GM12878 (cell line): ENCODE measurements at regions not wholly inside any gene's neighbourhood (a gene's known extent, or its start where the extent isn't known, plus 50 kb on each side); places are given as distances from the start of the nearest gene placed in this dataset.

ENCODE experiments used
- CEBPB ChIP-seq, 2 experiments: fragments of 150-350 bp in 1 of 2; IDR thresholded peaks; 2 replicates each; pipeline ENCODE4 v1.6.1; 2012 to 2014; ENCODE audit warnings: low read depth in 2 of 2, low read length in 2 of 2, borderline replicate concordance in 1 of 2, inconsistent platforms in 1 of 2
- CHD2 ChIP-seq: IDR thresholded peaks from 2 replicates; pipeline ENCODE4 v1.6.1; 2011; ENCODE audit warnings: low read depth, low read length, improper control_type of control experiment, borderline replicate concordance
- CTCF ChIP-seq, 3 experiments: IDR thresholded peaks in 2 of 3; conservative IDR thresholded peaks in 1 of 3; 2 replicates each; pipeline ENCODE4 v1.5.1; 2011; ENCODE audit warnings: low read depth in 3 of 3, low read length in 3 of 3, mild to moderate bottlenecking in 3 of 3, control low read depth in 2 of 3, moderate library complexity in 2 of 3, inconsistent platforms in 1 of 3, mixed read lengths in 1 of 3; ENCODE audit not compliant: control insufficient read depth in 2 of 3, insufficient read depth in 1 of 3; ENCODE audit errors: extremely low read depth in 1 of 3
- GABPA ChIP-seq: IDR thresholded peaks from 2 replicates; pipeline ENCODE4 v1.6.1; 2014; ENCODE audit warnings: antibody characterized with exemption, low read depth, mild to moderate bottlenecking, inconsistent platforms
- GATAD2B ChIP-seq: fragments of 450-650 bp; conservative IDR thresholded peaks from 2 replicates; pipeline ENCODE4 v1.6.1; 2017; ENCODE audit warnings: low read depth, mild to moderate bottlenecking, moderate library complexity
- HCFC1 ChIP-seq: fragments of 150-350 bp; IDR thresholded peaks from 2 replicates; pipeline ENCODE4 v1.6.1; 2014; ENCODE audit warnings: low read length
- LARP7 ChIP-seq: fragments of 450-650 bp; IDR thresholded peaks from 2 replicates; pipeline ENCODE4 v1.6.1; 2017; ENCODE audit warnings: mild to moderate bottlenecking
- STAT1 ChIP-seq: fragments of 450-650 bp; conservative IDR thresholded peaks from 2 replicates; pipeline ENCODE4 v1.6.1; 2014; ENCODE audit warnings: antibody characterized with exemption, mild to moderate bottlenecking
- SUZ12 ChIP-seq: fragments of 200-600 bp; sonication (generic); IDR thresholded peaks from one replicate; pipeline ENCODE4 v1.6.1; 2018; ENCODE audit warnings: antibody characterized with exemption, mild to moderate bottlenecking; ENCODE audit not compliant: unreplicated experiment
- TAF1 ChIP-seq: IDR thresholded peaks from 2 replicates; pipeline ENCODE4 v1.6.1; 2011; ENCODE audit warnings: mild to moderate bottlenecking, low read depth, low read length, borderline replicate concordance
- ZSCAN29 ChIP-seq: fragments of 450-650 bp; IDR thresholded peaks from 2 replicates; pipeline ENCODE4 v1.6.1; 2017; ENCODE audit warnings: mild to moderate bottlenecking, moderate library complexity

GRCh38 chr11:112377946-112378345 lies 117.3 kb upstream of the PLET1 start:
- no peak for TF ChIP-seq HCFC1
- no peak for TF ChIP-seq STAT1
- no peak for TF ChIP-seq SUZ12
- no peak for TF ChIP-seq GATAD2B
- no peak for TF ChIP-seq CTCF (IDR thresholded peaks at IDR 0.05 in 2 of 3, conservative IDR thresholded peaks at IDR 0.05 in 1 of 3; ENCODE audit: control insufficient read depth in 2 of 3, extremely low read depth in 1 of 3, insufficient read depth in 1 of 3, low read depth in 3 of 3, low read length in 3 of 3)
- TF ChIP-seq CEBPB (IDR thresholded peaks at IDR 0.05; ENCODE audit: borderline replicate concordance in 1 of 2, low read depth in 2 of 2, low read length in 2 of 2) = no peak
- no peak for TF ChIP-seq GABPA
- no peak for TF ChIP-seq CHD2
- no peak for TF ChIP-seq ZSCAN29
- no peak for TF ChIP-seq TAF1
- TF ChIP-seq LARP7 = no peak
